Left ventricle myocardium inferior (tissue), 1 donor: ENCODE measurements at regions not wholly inside any gene's neighbourhood (a gene's known extent, or its start where the extent isn't known, plus 50 kb on each side); places are given as distances from the start of the nearest gene placed in this dataset.

Source experiments
- DNase-seq: peaks from one replicate; pipeline ENCODE4 v3.0.0-alpha.2; 2020
- H3K27ac ChIP-seq: fragments of 200-600 bp; replicated peaks from 2 replicates; pipeline ENCODE4 v1.8.0; 2021
- H3K27me3 ChIP-seq: fragments of 200-600 bp; 2 replicates; pipeline ENCODE4 v1.8.0; 2021; ENCODE audit warnings: low read depth
- H3K36me3 ChIP-seq: fragments of 200-600 bp; 2 replicates; pipeline ENCODE4 v1.8.0; 2021
- H3K4me1 ChIP-seq: fragments of 200-600 bp; 2 replicates; pipeline ENCODE4 v1.8.0; 2021
- H3K4me3 ChIP-seq: fragments of 200-600 bp; 2 replicates; pipeline ENCODE4 v1.8.0; 2021; ENCODE audit warnings: mild to moderate bottlenecking, moderate library complexity
- H3K9me3 ChIP-seq: fragments of 200-600 bp; replicated peaks from 2 replicates; pipeline ENCODE4 v1.8.0; 2021
- CTCF ChIP-seq: fragments of 200-600 bp; IDR thresholded peaks from 2 replicates; pipeline ENCODE4 v1.8.0; 2021; ENCODE audit warnings: antibody characterized with exemption, mild to moderate bottlenecking, borderline replicate concordance
- intact Hi-C: fragments of 100-400 bp; cut with micrococcal nuclease; formaldehyde crosslinking; loops from one replicate; pipeline ENCODE4 v1.11.0; 2022
- donor health status: DM: no; HTN: yes; CAD: no; lungs with severe emphysema.

GRCh38 chr5:81820318-81820636 is 69.4 kb upstream of the SSBP2 start:
- peaks cover 4% of the 10 kb centered on the region for H3K4me1 ChIP-seq
- no peak for DNase-seq
- no peak overlapping the region for H3K27ac ChIP-seq
- H3K36me3 ChIP-seq = no peaks in the 10 kb centered on the region
- no peak overlapping the region for H3K4me3 ChIP-seq
- no peak for TF ChIP-seq CTCF
- no peaks in the 10 kb centered on the region for H3K9me3 ChIP-seq
- H3K27me3 ChIP-seq = no peaks in the 10 kb centered on the region
- intact Hi-C loops = no loop called here

GRCh38 chr5:81819556-81820317 is 68.8 kb upstream of the SSBP2 start:
- no peak for DNase-seq
- intact Hi-C loops = no loop called here

GRCh38 chr5:81817980-81818379 is 67.1 kb upstream of the SSBP2 start:
- no peaks in the 10 kb centered on the region for H3K4me1 ChIP-seq
- no peaks in the 10 kb centered on the region for H3K27me3 ChIP-seq
- H3K4me3 ChIP-seq = no peak overlapping the region
- H3K36me3 ChIP-seq = no peaks in the 10 kb centered on the region
- no peak for DNase-seq
- H3K9me3 ChIP-seq = no peaks in the 10 kb centered on the region
- H3K27ac ChIP-seq = no peak overlapping the region
- intact Hi-C loops = no loop called here
- no peak for TF ChIP-seq CTCF

More at GRCh38 chr5:81819556-81820317, 68.8 kb upstream of the SSBP2 start:
- no peak overlapping the region for H3K4me3 ChIP-seq
- TF ChIP-seq CTCF = no peak
- no peak overlapping the region for H3K27ac ChIP-seq
- no peaks in the 10 kb centered on the region for H3K36me3 ChIP-seq
- H3K27me3 ChIP-seq = no peaks in the 10 kb centered on the region
- H3K4me1 ChIP-seq = no peaks in the 10 kb centered on the region
- H3K9me3 ChIP-seq = no peaks in the 10 kb centered on the region

GRCh38 chr5:81817086-81817485 is 66.2 kb upstream of the SSBP2 start:
- intact Hi-C loops = no loop called here

GRCh38 chr5:81815321-81815720 is 64.4 kb upstream of the SSBP2 start:
- Histone ChIP-seq H3K27me3 (no peaks in the 10 kb centered on the region), H3K27ac (no peak overlapping the region), H3K36me3 (no peaks in the 10 kb centered on the region), H3K4me3 (no peak overlapping the region), H3K9me3 (no peaks in the 10 kb centered on the region), H3K4me1 (no peaks in the 10 kb centered on the region)
- DNase-seq = no peak
- no peak for TF ChIP-seq CTCF
- intact Hi-C loops = no loop called here

More at GRCh38 chr5:81817086-81817485, 66.2 kb upstream of the SSBP2 start:
- Histone ChIP-seq H3K4me1 (no peaks in the 10 kb centered on the region), H3K9me3 (no peaks in the 10 kb centered on the region), H3K4me3 (no peak overlapping the region), H3K27ac (no peak overlapping the region), H3K27me3 (no peaks in the 10 kb centered on the region), H3K36me3 (no peaks in the 10 kb centered on the region)
- no peak for DNase-seq
- TF ChIP-seq CTCF = no peak
